Prostate gland (tissue), 2 donors: ENCODE measurements at regions not wholly inside any gene's neighbourhood (a gene's known extent, or its start where the extent isn't known, plus 50 kb on each side); places are given as distances from the start of the nearest gene placed in this dataset.

ENCODE experiments used
- POLR2A ChIP-seq: fragments of 450-650 bp; IDR thresholded peaks from one replicate; pipeline ENCODE4 v1.6.1; 2016; ENCODE audit warnings: antibody characterized with exemption, mild to moderate bottlenecking
- POLR2AphosphoS5 ChIP-seq: sonication (generic); formaldehyde crosslinking; IDR thresholded peaks from one replicate; pipeline ENCODE4 v1.6.1; 2017; ENCODE audit warnings: antibody characterized with exemption
- TF ChIP-seq, protein P1 (sequence below), 4 experiments: fragments of 200-600 bp in 2 of 4; fragments of 450-650 bp in 2 of 4; sonication (generic) in 2 of 4; IDR thresholded peaks; 1 replicate in 3 of 4; 2 replicates in 1 of 4; pipeline ENCODE4 v1.5.1; 2016 to 2019; ENCODE audit warnings: antibody characterized with exemption in 4 of 4, mild to moderate bottlenecking in 2 of 4, moderate library complexity in 2 of 4

GRCh38 chr7:4519819-4520520 is 162.1 kb upstream of the FOXK1 start:
- TF ChIP-seq POLR2AphosphoS5 (no peak), POLR2A (no peak)
- TF ChIP-seq, protein P1, sequence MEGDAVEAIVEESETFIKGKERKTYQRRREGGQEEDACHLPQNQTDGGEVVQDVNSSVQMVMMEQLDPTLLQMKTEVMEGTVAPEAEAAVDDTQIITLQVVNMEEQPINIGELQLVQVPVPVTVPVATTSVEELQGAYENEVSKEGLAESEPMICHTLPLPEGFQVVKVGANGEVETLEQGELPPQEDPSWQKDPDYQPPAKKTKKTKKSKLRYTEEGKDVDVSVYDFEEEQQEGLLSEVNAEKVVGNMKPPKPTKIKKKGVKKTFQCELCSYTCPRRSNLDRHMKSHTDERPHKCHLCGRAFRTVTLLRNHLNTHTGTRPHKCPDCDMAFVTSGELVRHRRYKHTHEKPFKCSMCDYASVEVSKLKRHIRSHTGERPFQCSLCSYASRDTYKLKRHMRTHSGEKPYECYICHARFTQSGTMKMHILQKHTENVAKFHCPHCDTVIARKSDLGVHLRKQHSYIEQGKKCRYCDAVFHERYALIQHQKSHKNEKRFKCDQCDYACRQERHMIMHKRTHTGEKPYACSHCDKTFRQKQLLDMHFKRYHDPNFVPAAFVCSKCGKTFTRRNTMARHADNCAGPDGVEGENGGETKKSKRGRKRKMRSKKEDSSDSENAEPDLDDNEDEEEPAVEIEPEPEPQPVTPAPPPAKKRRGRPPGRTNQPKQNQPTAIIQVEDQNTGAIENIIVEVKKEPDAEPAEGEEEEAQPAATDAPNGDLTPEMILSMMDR (IDR thresholded peaks at IDR 0.05) = no peak
